ENCODE measurements at regions not wholly inside any gene's neighbourhood (a gene's known extent, or its start where the extent isn't known, plus 50 kb on each side); places are given as distances from the start of the nearest gene placed in this dataset.

DNA sequence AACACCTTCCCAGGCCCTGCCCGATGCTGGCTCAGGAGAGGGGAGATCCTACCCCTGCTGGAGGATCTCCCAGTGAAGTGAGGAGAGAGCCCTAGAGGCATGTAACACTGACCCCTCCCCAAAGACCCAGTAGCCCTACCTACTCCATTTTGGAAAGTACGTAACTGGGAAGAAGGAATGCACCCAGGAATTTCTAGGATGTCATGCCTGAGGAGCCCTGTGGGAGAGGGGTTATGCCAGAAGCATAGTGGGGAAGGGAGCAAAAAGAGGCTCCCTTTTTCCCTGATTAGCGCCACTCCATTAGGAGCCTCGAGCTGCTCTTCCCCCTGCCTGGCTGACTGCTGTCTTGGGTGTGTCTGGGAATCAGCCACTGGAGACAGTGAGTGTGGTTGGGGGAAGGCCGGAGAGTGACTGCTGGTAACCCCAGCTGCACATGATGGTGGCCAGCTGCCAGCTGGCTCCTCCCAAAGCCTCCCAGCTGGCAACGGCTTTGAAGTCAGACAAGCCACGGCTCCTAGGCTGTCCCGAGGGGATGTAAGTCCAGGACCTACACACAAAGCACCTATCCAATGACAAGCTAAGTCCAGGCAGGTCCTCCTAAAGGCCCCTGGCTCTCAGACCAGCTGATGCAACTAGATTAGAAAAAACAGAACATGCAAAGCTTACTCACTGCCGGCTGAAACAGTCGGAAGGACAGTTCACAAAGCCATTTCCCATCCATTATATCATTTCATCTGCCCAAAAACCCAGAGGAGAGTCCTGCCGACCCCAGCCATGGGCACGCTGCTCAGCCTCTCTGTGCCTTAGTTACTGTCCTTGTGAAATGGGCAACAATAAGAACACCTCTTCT, 136.5 kb upstream of the ABCA1 start:
- DNase-seq (ENCODE audit: low read depth), result no peak

DNA sequence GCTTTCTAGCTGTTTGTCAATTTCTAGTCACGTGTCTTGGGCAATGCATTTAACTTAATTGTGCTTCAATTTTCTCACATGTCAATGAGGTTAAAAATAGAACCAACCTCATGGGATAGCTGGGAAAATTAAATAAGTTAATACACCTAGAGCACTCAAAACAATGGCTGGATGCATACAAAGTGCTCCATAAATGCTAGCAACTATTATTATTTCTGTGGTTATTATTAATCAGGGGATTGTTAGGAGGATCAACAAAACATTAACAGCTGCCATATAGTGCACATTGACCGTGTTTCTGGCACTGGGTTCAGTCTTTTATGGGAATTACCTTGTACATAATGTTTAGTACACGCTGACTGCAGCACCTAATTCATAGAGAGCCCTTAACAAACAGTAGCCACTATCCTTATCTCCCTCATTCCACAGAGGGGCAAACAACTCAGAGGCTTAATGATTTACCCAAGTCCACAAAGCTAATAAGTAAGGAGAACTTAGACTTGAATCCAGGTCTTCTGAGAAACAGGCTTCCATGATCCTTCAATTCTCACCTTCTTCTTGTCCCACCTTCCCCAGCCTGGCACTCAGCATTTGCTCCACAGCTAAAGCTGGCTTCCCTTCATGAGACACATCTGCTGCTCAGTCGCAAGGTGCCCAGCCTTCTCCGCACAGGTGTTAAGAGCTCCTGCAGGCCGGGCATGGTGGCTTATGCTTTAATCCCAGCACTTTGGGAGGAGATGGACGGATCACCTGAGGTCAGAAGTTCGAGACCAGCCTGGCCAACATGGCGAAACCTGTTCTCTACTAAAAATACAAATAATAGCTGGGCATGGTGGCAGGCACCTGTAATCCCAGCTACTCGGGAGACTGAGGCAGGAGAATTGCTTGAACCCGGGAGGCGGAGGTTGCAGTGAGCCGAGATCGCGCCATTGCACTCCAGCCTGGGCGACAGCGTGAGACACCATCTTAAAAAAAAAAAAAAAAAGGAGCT, 137.4 kb upstream of the ABCA1 start:
- no peak for DNase-seq (ENCODE audit: low read depth)

DNA sequence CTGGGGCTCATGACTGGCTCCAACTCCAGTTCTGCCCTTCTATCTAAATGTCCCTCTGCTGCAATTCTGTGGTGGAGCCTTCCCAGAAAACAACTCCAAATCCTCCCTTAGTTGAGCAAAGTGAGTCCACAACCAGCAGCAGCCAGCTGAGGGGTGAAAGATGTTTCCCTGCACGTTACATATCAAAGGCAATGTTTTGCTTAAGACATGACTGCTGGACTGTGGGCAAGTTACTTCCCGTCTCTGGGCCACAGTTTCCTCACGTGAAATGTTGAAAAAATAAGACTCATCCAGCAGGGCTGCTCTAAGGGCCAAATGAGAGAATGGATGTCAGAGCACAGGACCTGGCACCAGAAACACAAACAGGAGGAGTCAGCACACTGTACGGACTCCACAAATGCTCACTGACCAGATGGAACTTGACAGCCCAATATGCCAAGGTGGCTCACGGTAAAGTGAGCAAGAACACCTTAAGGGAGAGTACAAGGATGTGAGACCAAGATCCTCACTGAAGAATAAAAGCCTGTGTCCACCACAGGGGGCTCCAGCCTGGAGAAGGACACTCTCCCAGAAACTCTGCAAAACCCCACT, 138.4 kb upstream of the ABCA1 start:
- no peak for DNase-seq (ENCODE audit: low read depth)

DNA sequence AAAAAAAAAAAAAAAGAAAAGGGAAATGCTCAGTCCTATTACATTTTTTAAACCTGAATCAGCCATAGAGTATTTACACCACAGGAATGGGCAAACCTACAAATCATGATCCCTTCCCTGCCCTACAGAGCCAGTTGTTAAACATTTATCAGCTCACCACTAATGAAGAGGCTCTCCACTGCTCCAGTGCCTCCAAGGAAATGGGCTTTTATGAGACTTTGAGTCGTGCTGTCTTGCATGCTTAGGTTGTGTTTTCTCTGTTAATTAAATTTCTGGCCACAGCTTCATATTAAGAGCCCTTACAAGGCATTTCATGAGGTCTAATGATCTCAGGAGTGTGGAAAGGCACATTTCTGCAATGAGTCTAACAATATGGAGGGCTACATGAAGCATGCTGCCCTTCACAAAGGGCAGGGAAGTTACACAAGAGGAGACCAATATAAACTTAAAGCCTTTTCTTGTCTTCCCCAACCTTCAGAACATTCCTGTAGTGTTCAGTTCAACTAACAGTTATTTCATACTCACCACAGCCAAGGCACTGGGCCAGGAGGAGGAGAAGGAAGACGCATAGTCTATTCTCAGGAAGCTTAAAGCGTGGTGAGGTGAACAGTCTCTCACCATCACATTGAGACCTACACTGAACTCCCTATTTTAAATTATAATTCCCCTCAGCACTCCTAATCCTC, 140.1 kb upstream of the ABCA1 start:
- no peak for DNase-seq (ENCODE audit: low read depth)

DNA sequence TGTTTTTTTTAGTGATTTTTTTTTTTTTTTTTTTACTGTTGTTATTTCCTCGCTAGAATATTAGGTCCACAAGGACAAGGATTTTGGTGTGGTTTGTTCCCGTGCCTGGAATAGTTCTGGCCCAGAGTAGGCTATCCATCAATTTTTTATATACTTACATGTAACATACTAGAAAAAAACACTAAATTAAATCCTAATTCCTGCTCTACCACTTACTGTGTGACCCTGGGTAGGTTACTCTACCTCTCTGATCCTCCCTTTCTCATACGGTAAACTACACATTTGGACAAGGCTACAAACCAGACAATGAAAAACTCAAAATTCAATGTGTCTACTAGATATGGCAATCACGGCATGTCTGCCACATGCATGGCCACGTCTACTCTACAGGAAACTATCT, 141.3 kb upstream of the ABCA1 start:
- no peak for DNase-seq (ENCODE audit: low read depth)

DNA sequence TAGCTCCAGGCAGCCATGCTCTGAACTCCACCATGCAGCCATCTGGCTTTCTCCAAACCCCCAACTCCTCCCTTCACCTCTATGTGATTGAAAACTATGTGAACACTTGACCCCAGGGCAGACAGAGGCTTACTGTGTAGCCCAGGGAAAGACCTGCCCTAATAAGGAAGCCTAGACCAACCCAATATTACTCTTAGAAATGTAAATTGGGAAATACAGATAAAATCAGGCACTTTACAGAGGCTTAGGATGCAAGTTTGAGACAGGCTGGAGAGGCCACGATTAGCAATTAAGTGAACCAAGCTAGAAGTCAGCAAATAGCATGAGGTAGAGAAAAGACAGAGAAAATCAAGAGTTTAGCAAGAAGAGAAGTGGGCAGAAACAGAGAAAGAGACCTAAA, 141.7 kb upstream of the ABCA1 start:
- no peak for DNase-seq (ENCODE audit: low read depth)

DNA sequence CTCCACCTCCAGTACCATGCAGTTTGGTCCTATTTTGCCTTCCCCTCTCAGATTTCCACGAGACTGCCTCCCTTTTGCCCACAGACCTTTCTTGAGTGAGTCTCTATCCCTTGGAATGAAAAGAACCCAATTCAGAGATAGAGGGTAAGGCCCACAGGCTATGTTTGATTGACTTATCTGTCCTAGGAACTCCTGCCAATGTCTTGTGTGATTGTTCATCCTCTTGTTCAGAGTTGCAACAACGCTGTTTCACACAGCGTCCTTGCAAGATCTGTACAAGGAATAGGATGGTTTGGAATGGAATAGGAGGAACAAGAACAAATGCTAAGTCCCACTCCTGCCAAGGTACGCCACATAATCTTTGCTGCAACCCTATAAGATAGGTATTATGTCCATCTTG, 142.2 kb upstream of the ABCA1 start:
- no peak for DNase-seq (ENCODE audit: low read depth)

DNA sequence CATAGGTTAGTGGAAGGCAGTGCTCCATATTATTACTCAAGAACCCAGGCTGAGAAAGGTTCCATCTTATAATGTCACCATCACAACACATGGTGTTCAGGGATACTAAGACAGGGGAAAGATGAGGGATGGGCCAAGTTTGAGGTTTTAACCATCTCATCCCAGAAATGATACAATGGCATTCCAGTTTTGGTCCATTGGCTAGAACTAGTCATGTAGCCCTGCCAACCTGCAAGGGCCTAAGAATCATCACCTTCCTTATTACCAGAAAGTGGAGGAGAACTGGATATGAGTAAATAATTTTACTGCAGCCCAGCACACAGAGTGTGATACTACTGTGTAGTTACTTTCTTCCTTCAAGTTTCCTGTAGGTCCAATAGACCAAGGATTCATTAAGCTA, 144.5 kb upstream of the ABCA1 start:
- DNase-seq (ENCODE audit: low read depth), result no peak

DNA sequence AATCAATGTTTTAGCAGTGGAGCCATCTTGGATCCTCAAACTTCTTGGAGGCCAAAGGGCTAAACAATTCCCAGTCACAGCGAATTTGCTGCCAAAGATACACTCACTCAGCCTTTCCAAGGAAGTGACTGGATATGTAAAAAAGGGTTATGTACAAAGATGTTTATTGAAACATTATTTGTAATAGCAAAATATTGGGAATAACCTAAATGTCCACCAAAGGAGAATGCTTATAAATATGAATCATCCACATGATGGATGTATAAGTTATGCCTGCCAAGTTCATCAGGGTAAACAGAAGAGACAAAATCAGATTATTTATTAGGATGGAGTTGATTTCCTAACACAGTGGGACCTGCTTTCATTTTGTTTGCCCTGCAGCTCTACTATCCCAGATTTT, 145.2 kb upstream of the ABCA1 start:
- no peak for DNase-seq (ENCODE audit: low read depth)

DNA sequence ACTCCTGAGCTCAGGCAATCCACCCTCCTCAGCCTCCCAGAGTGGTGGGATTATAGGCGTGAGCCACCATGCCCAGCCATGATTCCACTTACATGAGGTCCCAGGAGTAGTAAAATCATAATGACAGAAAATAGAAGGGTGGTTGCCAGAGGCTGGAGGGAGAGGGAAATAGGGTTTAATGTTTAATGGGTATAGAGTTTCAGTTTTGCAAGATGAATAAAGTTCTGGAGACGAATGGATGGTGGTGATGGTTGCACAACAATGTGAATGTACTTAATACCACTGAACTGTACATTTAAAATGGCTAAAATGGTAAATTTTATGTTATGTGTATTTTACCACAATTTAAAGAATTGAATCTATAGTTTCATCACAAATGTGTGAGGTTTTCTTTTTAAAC, 146.5 kb upstream of the ABCA1 start:
- DNase-seq (ENCODE audit: low read depth), result no peak

DNA sequence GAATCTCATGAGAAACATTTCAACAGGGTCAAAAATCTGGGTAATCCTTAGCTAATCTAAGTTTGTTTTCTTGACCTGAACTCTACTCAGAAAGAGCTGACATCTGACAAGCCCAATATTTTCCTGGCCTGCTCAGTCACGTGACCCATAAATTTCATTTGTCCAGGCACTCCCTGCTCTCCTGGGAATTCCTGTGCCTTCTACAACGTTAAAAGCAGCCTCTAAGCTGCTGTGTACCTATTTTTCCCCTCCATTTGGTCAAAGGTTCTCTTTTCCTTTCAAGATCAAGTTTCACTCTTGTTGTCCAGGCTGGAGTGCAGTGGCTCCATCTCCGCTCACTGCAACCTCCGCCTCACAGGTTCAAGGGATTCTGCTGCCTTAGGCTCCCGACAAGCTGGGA, 148.8 kb upstream of the ABCA1 start:
- no peak for DNase-seq (ENCODE audit: low read depth)

DNA sequence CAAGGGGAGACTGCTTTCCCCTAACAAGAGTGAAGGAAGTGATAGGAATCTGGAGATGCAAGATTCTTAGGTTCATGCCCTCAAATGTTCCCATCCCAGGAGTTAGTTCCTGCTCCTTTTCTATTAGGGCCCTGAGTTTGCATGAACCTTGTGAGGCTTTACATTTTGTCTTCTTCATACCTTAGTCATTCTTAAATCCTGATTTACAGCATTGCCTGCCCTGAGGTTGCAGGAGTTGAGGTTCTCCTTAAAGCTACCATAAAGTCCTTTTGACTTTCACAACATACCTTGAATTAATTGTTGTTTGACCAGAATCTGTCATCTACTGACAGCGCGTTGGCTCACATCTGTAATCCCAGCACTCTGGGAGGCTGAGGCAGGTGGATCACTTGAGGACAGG, 151.5 kb upstream of the ABCA1 start:
- DNase-seq (ENCODE audit: low read depth), result no peak

DNA sequence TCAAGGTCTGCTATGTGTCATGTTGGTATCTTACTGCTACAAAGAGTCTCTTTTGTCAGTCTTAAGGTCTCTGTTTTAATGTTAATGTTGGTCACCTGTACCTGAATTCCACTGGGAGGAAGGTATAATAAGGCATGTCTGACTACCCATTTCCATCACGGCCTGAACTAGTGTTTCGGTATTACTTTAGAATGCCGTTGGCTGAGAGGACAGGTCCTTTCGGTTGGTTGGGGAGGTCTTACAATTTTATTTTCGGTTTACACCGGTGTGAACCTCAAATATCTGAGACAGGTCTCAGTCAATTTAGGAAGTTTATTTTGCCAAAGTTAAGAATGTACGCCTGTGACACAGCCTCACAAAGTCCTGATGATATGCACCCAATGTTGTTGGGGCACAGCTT, 154.9 kb upstream of the ABCA1 start:
- DNase-seq (ENCODE audit: low read depth), result no peak

DNA sequence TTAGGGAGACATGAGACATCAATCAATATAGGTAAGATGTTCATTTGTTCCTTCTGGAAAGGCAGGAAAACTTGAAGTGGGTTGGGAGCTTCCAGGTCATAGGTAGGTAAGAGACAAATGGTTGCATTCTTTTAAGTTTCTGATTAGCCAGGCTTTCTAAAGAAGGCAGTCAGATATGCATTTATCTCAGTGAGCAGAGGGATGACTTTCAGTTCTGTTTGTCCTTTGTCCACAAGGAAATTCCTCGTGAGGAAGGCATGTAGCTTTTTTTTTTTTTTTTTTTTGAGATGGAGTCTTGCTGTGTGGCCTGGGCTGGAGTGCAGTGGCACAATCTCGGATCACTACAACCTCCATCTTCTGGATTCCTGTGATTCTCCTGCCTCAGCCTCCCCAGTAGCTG, 155.3 kb upstream of the ABCA1 start:
- DNase-seq (ENCODE audit: low read depth), result no peak

DNA sequence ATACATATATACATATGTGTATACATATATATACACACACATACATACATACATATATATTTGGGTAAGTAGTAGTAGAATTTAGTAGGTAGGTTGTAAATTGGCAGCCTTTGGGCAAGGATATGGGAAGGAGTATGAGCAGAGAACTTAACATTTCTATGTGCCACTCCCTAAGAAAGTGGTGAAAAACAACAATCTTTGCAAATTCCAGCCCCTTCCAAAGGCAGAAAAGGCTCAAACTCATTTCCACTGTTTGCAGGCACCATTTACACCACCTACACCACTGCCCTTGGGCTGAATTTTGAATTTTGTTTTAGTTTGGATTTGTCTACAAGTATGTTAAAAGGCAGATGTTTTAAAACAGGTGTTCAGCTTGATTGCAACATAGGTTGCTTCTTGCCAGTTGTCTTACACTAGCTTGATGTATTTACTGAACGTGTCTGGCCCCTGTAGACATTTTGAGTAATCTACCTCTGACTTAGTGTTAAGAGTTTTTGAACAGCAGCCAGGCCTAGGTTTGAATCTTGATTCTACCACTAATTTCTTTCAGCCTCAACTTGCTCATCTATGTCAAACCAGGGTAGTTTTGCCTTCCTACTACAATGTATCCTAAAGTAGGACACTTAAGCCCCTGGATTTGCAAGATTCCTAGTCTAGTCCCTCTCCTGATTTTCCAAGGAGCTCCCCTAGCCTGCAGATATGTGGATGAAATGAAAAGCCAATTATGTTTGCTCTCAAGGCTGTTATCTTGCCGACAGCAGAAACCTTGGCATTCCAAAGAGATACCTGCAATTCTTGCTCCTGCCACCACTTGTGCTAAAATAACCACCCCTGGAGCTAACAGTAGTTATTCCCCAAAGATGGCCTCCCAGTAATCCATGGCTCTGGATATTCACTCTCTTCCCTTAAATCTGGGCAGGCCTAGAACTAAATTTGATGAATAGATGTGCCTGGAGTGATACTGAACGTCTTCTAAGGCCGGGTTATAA, 156.2 kb upstream of the SLC44A1 start:
- DNase-seq (ENCODE audit: low read depth), result no peak

DNA sequence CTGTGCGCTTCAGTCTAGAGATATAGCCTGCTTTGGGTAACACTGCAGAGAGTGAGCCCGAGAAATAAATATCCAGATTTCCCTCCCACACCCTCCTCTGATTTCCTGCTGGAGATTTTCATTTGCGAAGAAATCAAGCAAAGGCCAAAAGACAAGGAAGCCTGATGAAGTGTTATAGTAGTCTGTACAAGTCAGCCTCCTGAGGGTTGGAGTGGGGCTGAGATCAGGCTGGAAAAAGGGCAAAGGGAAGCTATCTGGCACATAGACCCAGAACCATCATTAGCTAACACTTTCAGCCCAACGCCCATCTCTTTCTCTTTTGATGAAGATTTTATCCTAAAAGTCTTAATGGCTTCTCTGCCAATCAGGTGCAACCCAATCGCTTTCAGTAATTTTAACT, 154.6 kb upstream of the SLC44A1 start:
- DNase-seq (ENCODE audit: low read depth), result no peak

DNA sequence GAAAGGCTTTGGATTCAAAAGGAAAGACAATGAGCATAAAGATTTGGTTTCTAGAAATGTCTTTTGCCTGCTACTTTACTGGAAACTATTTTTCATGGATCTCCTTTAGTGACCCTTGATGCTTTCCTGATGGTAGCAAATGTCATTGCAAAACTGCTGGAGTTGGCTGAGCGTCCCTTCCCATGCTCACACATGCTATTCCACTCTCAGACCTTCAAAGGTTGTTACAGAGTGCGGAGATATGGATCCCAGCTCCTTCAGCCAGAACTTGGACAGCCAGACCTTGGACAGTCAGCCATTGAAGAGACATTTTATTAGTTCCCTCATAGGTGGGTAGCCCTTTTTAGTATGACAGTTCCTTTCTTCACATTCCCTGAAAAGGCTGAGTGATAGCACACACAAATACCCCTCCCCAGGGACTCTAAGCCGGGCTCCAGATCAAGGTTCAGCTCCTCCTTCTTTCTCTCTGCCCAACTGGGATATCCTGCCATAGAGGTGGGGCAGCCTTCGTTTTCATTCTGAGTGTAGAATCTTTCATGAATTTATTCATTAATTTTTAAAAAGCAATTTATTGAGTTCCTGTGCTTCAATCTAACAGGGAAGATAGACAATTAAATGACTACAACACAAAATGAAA, 153.3 kb upstream of the SLC44A1 start:
- DNase-seq (ENCODE audit: low read depth), result no peak

DNA sequence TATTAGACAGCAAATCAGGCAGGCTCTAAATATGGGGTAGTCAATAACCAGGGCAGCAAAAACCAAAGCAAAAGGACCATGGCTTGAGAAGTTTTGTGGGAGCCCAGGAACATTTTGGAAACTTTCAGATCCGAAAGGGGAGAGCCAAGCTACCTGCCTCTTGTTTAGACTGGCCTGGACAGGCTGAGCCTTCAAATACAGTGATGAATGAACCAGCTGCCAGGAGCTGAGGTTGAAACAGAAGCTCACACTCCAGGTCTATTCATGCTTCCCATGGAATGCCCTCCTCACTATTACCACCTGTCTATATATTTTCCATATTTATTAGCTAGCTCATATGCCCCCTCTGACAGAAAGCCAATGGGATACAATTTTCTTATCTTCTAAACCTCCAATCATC, 150.8 kb upstream of the SLC44A1 start:
- no peak for DNase-seq (ENCODE audit: low read depth)

DNA sequence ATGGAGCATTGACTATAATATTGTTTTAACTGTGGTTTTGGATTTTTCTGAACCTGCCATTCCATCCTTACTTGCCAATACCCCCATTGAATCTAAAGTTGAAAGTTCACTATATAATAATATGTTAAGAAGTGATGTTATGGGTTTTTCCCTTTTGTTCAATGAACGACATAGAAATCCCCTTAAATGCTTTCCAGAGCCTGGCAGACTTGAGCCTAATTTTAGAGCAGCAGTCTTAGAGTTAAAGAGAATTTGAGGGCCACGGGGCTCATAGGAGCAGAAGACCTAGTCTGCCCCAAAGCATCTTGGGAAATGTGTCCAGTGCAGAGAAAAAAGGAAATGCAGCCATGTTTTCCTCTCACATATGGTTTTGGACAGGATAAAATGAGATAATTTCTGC, 146.1 kb upstream of the SLC44A1 start:
- no peak for DNase-seq (ENCODE audit: low read depth)

DNA sequence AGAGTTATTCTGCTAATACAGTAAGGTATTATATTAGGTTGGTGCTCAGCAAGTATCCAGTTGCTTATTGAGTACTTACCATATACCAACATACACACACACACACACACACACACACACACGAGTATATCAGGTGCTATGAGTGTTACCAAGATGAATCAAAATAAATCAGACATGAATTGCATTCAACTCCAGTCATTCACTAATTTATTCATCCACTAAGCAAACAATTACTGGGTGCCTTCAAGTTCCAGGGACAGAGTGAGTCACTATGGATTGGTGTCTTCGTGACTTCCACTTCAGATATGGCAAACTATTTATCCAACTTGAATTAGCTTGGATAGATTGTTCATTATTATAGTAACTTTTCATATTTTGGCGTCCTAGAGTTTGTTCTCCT, 140.7 kb upstream of the SLC44A1 start:
- DNase-seq (ENCODE audit: low read depth), result no peak
